Loucy (cell line): ENCODE measurements at regions not wholly inside any gene's neighbourhood (a gene's known extent, or its start where the extent isn't known, plus 50 kb on each side); places are given as distances from the start of the nearest gene placed in this dataset.

Source experiments
- H2AFZ ChIP-seq: fragments of 200-600 bp; sonication (generic); 2 replicates; pipeline ENCODE4 v1.6.0; 2016; ENCODE audit warnings: antibody characterized with exemption, mild to moderate bottlenecking, low read length, moderate library complexity
- H3F3A ChIP-seq: fragments of 200-600 bp; 2 replicates; pipeline ENCODE4 v1.6.0; 2016; ENCODE audit warnings: antibody characterized with exemption, low read depth, mild to moderate bottlenecking
- H3K27me3 ChIP-seq: fragments of 200-600 bp; sonication (generic); 2 replicates; pipeline ENCODE4 v1.6.1; 2014; ENCODE audit warnings: low read length, mild to moderate bottlenecking; ENCODE audit not compliant: insufficient read depth, poor library complexity, severe bottlenecking
- H3K36me3 ChIP-seq: fragments of 200-600 bp; sonication (generic); 2 replicates; pipeline ENCODE4 v1.6.1; 2016; ENCODE audit warnings: low read length; ENCODE audit not compliant: insufficient read depth
- H3K4me1 ChIP-seq: fragments of 200-600 bp; sonication (generic); 2 replicates; pipeline ENCODE4 v1.5.1; 2014; ENCODE audit warnings: low read length, mild to moderate bottlenecking; ENCODE audit not compliant: insufficient read depth, poor library complexity, severe bottlenecking
- H3K4me2 ChIP-seq: fragments of 200-600 bp; sonication (generic); 2 replicates; pipeline ENCODE4 v1.6.0; 2014; ENCODE audit warnings: antibody characterized with exemption, low read length, low read depth, mild to moderate bottlenecking; ENCODE audit not compliant: poor library complexity, severe bottlenecking
- H3K4me3 ChIP-seq: fragments of 200-600 bp; sonication (generic); 2 replicates; pipeline ENCODE4 v1.5.1; 2014; ENCODE audit warnings: low read length, mild to moderate bottlenecking, mixed read lengths; ENCODE audit not compliant: poor library complexity, severe bottlenecking
- H3K79me2 ChIP-seq: fragments of 200-600 bp; sonication (generic); 2 replicates; pipeline ENCODE4 v1.6.1; 2014; ENCODE audit warnings: low read length; ENCODE audit not compliant: insufficient read depth
- H3K9ac ChIP-seq: fragments of 200-600 bp; sonication (generic); 2 replicates; pipeline ENCODE4 v1.6.0; 2014; ENCODE audit warnings: mild to moderate bottlenecking, low read depth, low read length, moderate library complexity; ENCODE audit not compliant: poor library complexity, severe bottlenecking
- H3K9me2 ChIP-seq: fragments of 200-600 bp; sonication (generic); replicated peaks from 2 replicates; pipeline ENCODE4 v1.6.1; 2016; ENCODE audit warnings: low read depth, low read length, mixed read lengths
- H3K9me3 ChIP-seq: fragments of 200-600 bp; sonication (generic); 2 replicates; pipeline ENCODE4 v1.6.1; 2014; ENCODE audit warnings: mild to moderate bottlenecking, antibody characterized with exemption, low read length, low read depth; ENCODE audit not compliant: insufficient read depth
- H4K20me1 ChIP-seq: fragments of 200-600 bp; sonication (generic); 2 replicates; pipeline ENCODE4 v1.6.0; 2014; ENCODE audit warnings: antibody characterized with exemption, low read length, mild to moderate bottlenecking; ENCODE audit not compliant: insufficient read depth, poor library complexity, severe bottlenecking
- EZH2phosphoT487 ChIP-seq: fragments of 200-600 bp; IDR thresholded peaks from 2 replicates; pipeline ENCODE4 v1.6.1; 2018; ENCODE audit warnings: antibody characterized with exemption, mild to moderate bottlenecking, moderate library complexity, borderline replicate concordance
- TF ChIP-seq, protein P1 (sequence below): fragments of 200-600 bp; sonication (generic); conservative IDR thresholded peaks from 2 replicates; pipeline ENCODE4 v1.5.1; 2014; ENCODE audit warnings: mild to moderate bottlenecking, antibody characterized with exemption, low read length

DNA sequence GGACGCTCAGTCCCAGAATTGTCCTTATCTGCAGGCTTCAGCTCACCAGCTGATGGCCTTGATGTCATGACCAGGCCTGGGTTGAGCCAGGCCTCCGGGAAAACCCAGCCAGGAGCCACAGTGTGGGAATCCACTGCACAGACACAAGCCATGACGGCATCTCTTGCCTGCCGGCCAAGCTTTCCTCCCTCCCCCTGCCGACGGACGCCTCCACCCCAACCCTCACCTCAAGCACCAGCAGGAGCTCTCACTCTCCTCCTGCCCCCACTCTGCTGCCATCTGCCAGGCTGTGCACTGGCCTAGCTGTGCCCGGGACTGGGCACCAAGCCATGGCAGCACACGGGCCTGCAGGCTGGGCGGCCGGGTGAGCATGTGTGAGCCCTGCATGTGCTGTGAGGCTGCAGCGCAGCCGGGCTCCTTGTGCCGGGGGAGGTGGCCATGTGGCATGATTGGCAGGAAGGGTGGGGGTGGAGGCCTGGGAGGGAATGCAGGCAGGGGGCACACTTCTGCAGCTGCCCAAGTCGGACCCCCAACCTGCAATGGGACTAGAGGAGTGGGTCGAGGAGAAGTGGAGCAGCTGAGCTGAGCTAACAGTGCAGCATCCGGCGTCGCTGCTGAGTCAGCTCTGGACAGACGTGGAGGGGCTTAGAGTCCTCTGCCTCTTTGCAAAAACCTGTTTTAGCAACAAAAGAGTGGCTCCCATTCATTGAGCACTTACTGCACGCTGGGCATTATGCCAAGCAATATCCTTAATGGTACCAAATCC lies 268.5 kb downstream of the CBLN1 start:
- H3K79me2 ChIP-seq, result no peaks in the 10 kb centered on the region
- H3F3A ChIP-seq, result no peaks in the 10 kb centered on the region
- H3K9me2 ChIP-seq, result no peaks in the 10 kb centered on the region
- no peak overlapping the region for H3K4me3 ChIP-seq
- no peak overlapping the region for H3K9ac ChIP-seq
- H3K27me3 ChIP-seq, result no peaks in the 10 kb centered on the region
- no peaks in the 10 kb centered on the region for H3K9me3 ChIP-seq
- H3K36me3 ChIP-seq, result no peaks in the 10 kb centered on the region
- H2AFZ ChIP-seq, result no peak overlapping the region
- H3K4me1 ChIP-seq, result no peaks in the 10 kb centered on the region
- no peak overlapping the region for H3K4me2 ChIP-seq
- no peak for TF ChIP-seq EZH2phosphoT487
- TF ChIP-seq, protein P1, sequence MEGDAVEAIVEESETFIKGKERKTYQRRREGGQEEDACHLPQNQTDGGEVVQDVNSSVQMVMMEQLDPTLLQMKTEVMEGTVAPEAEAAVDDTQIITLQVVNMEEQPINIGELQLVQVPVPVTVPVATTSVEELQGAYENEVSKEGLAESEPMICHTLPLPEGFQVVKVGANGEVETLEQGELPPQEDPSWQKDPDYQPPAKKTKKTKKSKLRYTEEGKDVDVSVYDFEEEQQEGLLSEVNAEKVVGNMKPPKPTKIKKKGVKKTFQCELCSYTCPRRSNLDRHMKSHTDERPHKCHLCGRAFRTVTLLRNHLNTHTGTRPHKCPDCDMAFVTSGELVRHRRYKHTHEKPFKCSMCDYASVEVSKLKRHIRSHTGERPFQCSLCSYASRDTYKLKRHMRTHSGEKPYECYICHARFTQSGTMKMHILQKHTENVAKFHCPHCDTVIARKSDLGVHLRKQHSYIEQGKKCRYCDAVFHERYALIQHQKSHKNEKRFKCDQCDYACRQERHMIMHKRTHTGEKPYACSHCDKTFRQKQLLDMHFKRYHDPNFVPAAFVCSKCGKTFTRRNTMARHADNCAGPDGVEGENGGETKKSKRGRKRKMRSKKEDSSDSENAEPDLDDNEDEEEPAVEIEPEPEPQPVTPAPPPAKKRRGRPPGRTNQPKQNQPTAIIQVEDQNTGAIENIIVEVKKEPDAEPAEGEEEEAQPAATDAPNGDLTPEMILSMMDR, result no peak
- H4K20me1 ChIP-seq, result no peaks in the 10 kb centered on the region

DNA sequence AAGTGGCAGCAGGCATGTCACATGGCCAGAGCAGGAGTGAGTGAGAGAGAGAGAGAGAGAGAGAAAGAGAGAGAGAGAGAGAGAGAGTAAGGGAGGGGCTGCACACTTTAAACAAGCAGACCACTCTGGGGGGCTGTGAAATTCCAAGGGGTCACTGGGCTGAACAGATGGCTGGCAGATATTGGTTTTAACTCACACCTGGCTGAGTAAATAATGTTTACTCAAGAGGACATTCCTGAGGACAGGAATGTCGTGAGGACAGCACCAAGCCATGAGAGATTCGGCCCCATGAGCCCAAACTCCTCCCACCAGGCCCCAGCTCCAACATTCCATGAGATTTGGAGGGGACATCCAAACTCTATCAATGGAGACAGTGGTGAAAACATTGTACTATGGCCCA lies 269.7 kb downstream of the CBLN1 start:
- TF ChIP-seq, protein P1, result no peak
- no peak for TF ChIP-seq EZH2phosphoT487
- H3K79me2 ChIP-seq, result no peaks in the 10 kb centered on the region
- H3K9me3 ChIP-seq, result no peaks in the 10 kb centered on the region
- H3K4me3 ChIP-seq, result no peak overlapping the region
- no peaks in the 10 kb centered on the region for H3K9me2 ChIP-seq
- no peaks in the 10 kb centered on the region for H3F3A ChIP-seq
- H3K4me2 ChIP-seq, result no peak overlapping the region
- H3K4me1 ChIP-seq, result no peaks in the 10 kb centered on the region
- H3K36me3 ChIP-seq, result no peaks in the 10 kb centered on the region
- no peaks in the 10 kb centered on the region for H4K20me1 ChIP-seq
- no peak overlapping the region for H3K9ac ChIP-seq
- H3K27me3 ChIP-seq, result no peaks in the 10 kb centered on the region
- no peak overlapping the region for H2AFZ ChIP-seq

DNA sequence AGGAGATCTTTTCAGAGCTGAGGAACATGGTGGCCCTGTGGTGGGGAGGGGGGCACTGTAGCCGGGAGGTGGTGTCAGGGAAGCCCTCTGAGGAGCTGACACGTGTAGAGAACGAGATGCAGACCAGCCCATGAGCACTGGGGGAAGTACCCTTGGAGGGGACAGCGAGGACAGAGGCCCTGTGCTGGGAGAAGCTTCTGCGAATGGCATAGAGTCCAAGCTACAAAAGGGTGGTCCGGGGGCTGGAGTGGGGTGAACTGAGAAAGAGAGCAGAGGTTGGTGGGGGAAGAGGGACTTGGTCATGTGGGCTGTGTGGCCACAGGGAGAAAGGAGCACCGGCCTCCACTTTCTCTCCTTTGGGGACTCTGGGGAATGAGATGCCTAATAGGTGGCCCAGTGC lies 270.8 kb downstream of the CBLN1 start:
- no peaks in the 10 kb centered on the region for H3K27me3 ChIP-seq
- no peaks in the 10 kb centered on the region for H3K9me2 ChIP-seq
- TF ChIP-seq EZH2phosphoT487, result no peak
- TF ChIP-seq, protein P1, result no peak
- no peak overlapping the region for H3K9ac ChIP-seq
- no peak overlapping the region for H3K4me3 ChIP-seq
- no peaks in the 10 kb centered on the region for H4K20me1 ChIP-seq
- no peaks in the 10 kb centered on the region for H3K4me1 ChIP-seq
- H3K4me2 ChIP-seq, result no peak overlapping the region
- no peaks in the 10 kb centered on the region for H3F3A ChIP-seq
- H2AFZ ChIP-seq, result no peak overlapping the region
- H3K9me3 ChIP-seq, result no peaks in the 10 kb centered on the region
- no peaks in the 10 kb centered on the region for H3K36me3 ChIP-seq
- H3K79me2 ChIP-seq, result no peaks in the 10 kb centered on the region
